Panc1 (cell line): ENCODE measurements at regions not wholly inside any gene's neighbourhood (a gene's known extent, or its start where the extent isn't known, plus 50 kb on each side); places are given as distances from the start of the nearest gene placed in this dataset.

Source experiments
- ATAC-seq: fragments of 200-7000 bp; cut with Tn5 transposase; 2 replicates; pipeline ENCODE4 v1.9.1; 2020; ENCODE audit warnings: mild to moderate bottlenecking, moderate library complexity
- BruUV-seq: library from RNA; stranded (reverse); fragments of 400-500 nt; replicated peaks from 2 replicates; lab custom pipeline; 2021; lab: Mats Ljungman, UMichigan
- CTCF ChIA-PET: fragments of 300-600 bp; sonication (Branson Sonifier 250); formaldehyde crosslinking; loops from one replicate; lab custom pipeline; 2022; ENCODE audit warnings: antibody characterized with exemption; lab: Charles Lee
- POLR2A ChIA-PET: fragments of 300-600 bp; sonication (Branson Sonifier 250); formaldehyde crosslinking; loops from one replicate; lab custom pipeline; 2022; ENCODE audit warnings: antibody characterized with exemption; lab: Charles Lee
- DNase-seq: peaks from one replicate; pipeline ENCODE4 v3.0.0-alpha.2; 2010; ENCODE audit warnings: low read depth, low spot score
- H3K27ac ChIP-seq: 2 replicates; pipeline ENCODE4 v1.5.1; 2011; ENCODE audit warnings: mild to moderate bottlenecking, low read length, inconsistent platforms
- H3K27me3 ChIP-seq: fragments of 200-500 bp; sonication (Bioruptor generic); 2 replicates; pipeline ENCODE4 v1.6.0; 2014; ENCODE audit warnings: low read length, inconsistent platforms; ENCODE audit not compliant: control insufficient read depth, insufficient read depth
- H3K36me3 ChIP-seq: fragments of 200-500 bp; sonication (Bioruptor generic); 2 replicates; pipeline ENCODE4 v1.5.1; 2014; ENCODE audit warnings: inconsistent platforms, mild to moderate bottlenecking, low read length, moderate library complexity; ENCODE audit not compliant: control insufficient read depth, insufficient read depth
- H3K4me1 ChIP-seq: 2 replicates; pipeline ENCODE4 v1.5.1; 2011; ENCODE audit warnings: inconsistent platforms, mild to moderate bottlenecking, low read length, moderate library complexity; ENCODE audit not compliant: control insufficient read depth, insufficient read depth
- H3K4me3 ChIP-seq, 2 experiments: 2 replicates each; pipeline ENCODE4 v1.5.1; 2011 to 2012; ENCODE audit warnings: low read depth in 2 of 2, low read length in 2 of 2, mild to moderate bottlenecking in 2 of 2, inconsistent platforms in 1 of 2, moderate library complexity in 1 of 2
- H3K9me3 ChIP-seq: fragments of 200-500 bp; sonication (Bioruptor generic); 2 replicates; pipeline ENCODE4 v1.5.1; 2014; ENCODE audit warnings: low read depth, mild to moderate bottlenecking, inconsistent platforms, low read length, moderate library complexity; ENCODE audit not compliant: control insufficient read depth, insufficient read depth
- CTCF ChIP-seq: fragments of 450-650 bp; IDR thresholded peaks from 2 replicates; pipeline ENCODE4 v1.5.1; 2017; ENCODE audit warnings: mild to moderate bottlenecking
- POLR2AphosphoS5 ChIP-seq: IDR thresholded peaks from 2 replicates; pipeline ENCODE4 v1.6.1; 2012; ENCODE audit warnings: mild to moderate bottlenecking, low read depth, low read length, moderate library complexity
- REST ChIP-seq, 2 experiments: IDR thresholded peaks; 2 replicates each; pipeline ENCODE4 v1.6.1; 2011 to 2012; ENCODE audit warnings: low read depth in 2 of 2, control low read depth in 1 of 2, low read length in 1 of 2, mild to moderate bottlenecking in 1 of 2, moderate library complexity in 1 of 2; ENCODE audit not compliant: insufficient read depth in 1 of 2
- SIN3A ChIP-seq: IDR thresholded peaks from 2 replicates; pipeline ENCODE4 v1.6.1; 2012; ENCODE audit warnings: low read depth, mild to moderate bottlenecking, low read length, moderate library complexity, borderline replicate concordance; ENCODE audit not compliant: insufficient read depth
- TCF7L2 ChIP-seq: IDR thresholded peaks from 2 replicates; pipeline ENCODE4 v1.6.1; 2011; ENCODE audit warnings: mild to moderate bottlenecking, low read depth, low read length, inconsistent platforms
- in situ Hi-C: cut with HindIII; loops from 2 replicates; pipeline ENCODE4 v1.10.0; 2016; ENCODE audit warnings: low sequenced_read_pairs, low pct_unique_long_range_greater_than_20kb
- intact Hi-C: fragments of 100-400 bp; cut with micrococcal nuclease; formaldehyde crosslinking; loops from one replicate; pipeline ENCODE4 v1.10.0; 2022; ENCODE audit not compliant: unreplicated experiment

- intact Hi-C loops (no loop called here), in situ Hi-C loops (no loop called here)
- ATAC-seq (no peak), DNase-seq (no peak)
- Histone ChIP-seq H3K36me3 (no peaks in the 10 kb centered on the region), H3K9me3 (peaks cover 12% of the 10 kb centered on the region; the same call in 1 of the 2 replicates), H3K4me1 (no peaks in the 10 kb centered on the region), H3K27me3 (no peaks in the 10 kb centered on the region), H3K27ac (peak overlapping the region; percentile 20; the same call in 1 of the 2 replicates), H3K4me3 (no peak overlapping the region)
- BruUV-seq, result no TSS peak
- TF ChIP-seq POLR2AphosphoS5 (no peak), CTCF (no peak), REST (IDR thresholded peaks at IDR 0.05; ENCODE audit: insufficient read depth in 1 of 2, low read depth in 2 of 2, low read length in 1 of 2) (no peak), SIN3A (no peak), TCF7L2 (no peak)
- ChIA-PET CTCF (no interaction called here), POLR2A (no interaction called here)
Measured at GRCh38 chr6:139846538-139847456, 472.3 kb upstream of the CITED2 start.

- H3K36me3 ChIP-seq, result no peaks in the 10 kb centered on the region
- H3K27me3 ChIP-seq, result no peaks in the 10 kb centered on the region
- no TSS peak for BruUV-seq
- in situ Hi-C loops (no loop called here), intact Hi-C loops (no loop called here)
- DNase-seq, result no peak
- ChIA-PET CTCF (no interaction called here), POLR2A (no interaction called here)
- H3K4me3 ChIP-seq, result no peak overlapping the region
- H3K27ac ChIP-seq, result no peak overlapping the region
- no peak for TF ChIP-seq SIN3A
- TF ChIP-seq TCF7L2, result no peak
- no peak for TF ChIP-seq CTCF
- TF ChIP-seq POLR2AphosphoS5, result no peak
- no peak for TF ChIP-seq REST (IDR thresholded peaks at IDR 0.05; ENCODE audit: insufficient read depth in 1 of 2, low read depth in 2 of 2, low read length in 1 of 2)
- ATAC-seq, result no peak
- no peaks in the 10 kb centered on the region for H3K4me1 ChIP-seq
- H3K9me3 ChIP-seq, result no peaks in the 10 kb centered on the region
Measured at GRCh38 chr6:139844907-139845306, 470.5 kb upstream of the CITED2 start.
